ENCODE measurements at regions not wholly inside any gene's neighbourhood (a gene's known extent, or its start where the extent isn't known, plus 50 kb on each side); places are given as distances from the start of the nearest gene placed in this dataset.

DNA sequence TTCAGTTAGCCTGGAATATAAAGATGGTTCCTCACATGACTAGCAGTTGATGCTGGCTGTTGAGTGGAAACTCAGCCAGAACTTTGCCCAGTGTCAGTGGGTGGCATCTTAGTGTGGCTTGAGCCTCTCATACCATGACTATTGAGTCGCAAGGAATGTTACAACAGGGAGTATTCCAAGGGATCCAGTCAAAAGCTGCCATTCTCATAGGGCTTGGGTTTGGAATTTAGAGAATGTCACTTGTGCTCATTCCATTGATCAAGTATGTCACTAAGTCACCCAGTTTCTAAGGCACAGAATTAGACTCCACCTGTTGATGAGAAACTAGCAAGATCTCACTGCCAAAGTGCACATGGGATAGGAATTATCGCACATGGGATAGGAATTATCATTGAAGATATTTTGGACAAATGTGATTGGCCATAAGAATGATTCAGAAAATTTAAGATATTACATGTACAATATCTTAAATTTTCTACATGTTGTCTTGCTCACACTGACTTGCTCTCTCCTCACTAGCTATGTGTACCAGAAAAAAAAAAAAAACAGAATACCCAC, 1290.7 kb upstream of the ADGRL2 start:
- ChIA-PET POLR2A (no interaction called here), CTCF (no interaction called here)
- Histone ChIP-seq H3K36me3 (ENCODE audit: control insufficient read depth, insufficient read depth, low read length) (no peaks in the 10 kb centered on the region), H3K9me3 (ENCODE audit: control insufficient read depth, insufficient read depth, low read depth, low read length) (no peaks in the 10 kb centered on the region), H3K27ac (ENCODE audit: low read length) (no peak overlapping the region), H3K27me3 (ENCODE audit: control insufficient read depth, insufficient read depth, low read length) (no peaks in the 10 kb centered on the region), H3K4me3 (ENCODE audit: low read depth in 2 of 2, low read length in 2 of 2) (no peak overlapping the region), H3K4me1 (ENCODE audit: control insufficient read depth, insufficient read depth, low read length) (no peaks in the 10 kb centered on the region)
- in situ Hi-C loops (cut with HindIII; ENCODE audit: low pct_unique_long_range_greater_than_20kb, low sequenced_read_pairs) = no loop called here
- DNase-seq (ENCODE audit: low read depth, low spot score) = no peak
- intact Hi-C loops (cut with micrococcal nuclease; ENCODE audit: unreplicated experiment) = no loop called here
- BruUV-seq (replicated peaks) = no TSS peak
- TF ChIP-seq TCF7L2 (IDR thresholded peaks at IDR 0.05; ENCODE audit: low read depth, low read length) = no peak
- no peak for TF ChIP-seq SIN3A (IDR thresholded peaks at IDR 0.05; ENCODE audit: borderline replicate concordance, insufficient read depth, low read depth, low read length)
- TF ChIP-seq, protein P1, sequence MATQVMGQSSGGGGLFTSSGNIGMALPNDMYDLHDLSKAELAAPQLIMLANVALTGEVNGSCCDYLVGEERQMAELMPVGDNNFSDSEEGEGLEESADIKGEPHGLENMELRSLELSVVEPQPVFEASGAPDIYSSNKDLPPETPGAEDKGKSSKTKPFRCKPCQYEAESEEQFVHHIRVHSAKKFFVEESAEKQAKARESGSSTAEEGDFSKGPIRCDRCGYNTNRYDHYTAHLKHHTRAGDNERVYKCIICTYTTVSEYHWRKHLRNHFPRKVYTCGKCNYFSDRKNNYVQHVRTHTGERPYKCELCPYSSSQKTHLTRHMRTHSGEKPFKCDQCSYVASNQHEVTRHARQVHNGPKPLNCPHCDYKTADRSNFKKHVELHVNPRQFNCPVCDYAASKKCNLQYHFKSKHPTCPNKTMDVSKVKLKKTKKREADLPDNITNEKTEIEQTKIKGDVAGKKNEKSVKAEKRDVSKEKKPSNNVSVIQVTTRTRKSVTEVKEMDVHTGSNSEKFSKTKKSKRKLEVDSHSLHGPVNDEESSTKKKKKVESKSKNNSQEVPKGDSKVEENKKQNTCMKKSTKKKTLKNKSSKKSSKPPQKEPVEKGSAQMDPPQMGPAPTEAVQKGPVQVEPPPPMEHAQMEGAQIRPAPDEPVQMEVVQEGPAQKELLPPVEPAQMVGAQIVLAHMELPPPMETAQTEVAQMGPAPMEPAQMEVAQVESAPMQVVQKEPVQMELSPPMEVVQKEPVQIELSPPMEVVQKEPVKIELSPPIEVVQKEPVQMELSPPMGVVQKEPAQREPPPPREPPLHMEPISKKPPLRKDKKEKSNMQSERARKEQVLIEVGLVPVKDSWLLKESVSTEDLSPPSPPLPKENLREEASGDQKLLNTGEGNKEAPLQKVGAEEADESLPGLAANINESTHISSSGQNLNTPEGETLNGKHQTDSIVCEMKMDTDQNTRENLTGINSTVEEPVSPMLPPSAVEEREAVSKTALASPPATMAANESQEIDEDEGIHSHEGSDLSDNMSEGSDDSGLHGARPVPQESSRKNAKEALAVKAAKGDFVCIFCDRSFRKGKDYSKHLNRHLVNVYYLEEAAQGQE (IDR thresholded peaks at IDR 0.05; ENCODE audit: insufficient read depth in 1 of 2, low read depth in 2 of 2, low read length in 1 of 2) = no peak
- TF ChIP-seq POLR2AphosphoS5 (IDR thresholded peaks at IDR 0.05; ENCODE audit: low read depth, low read length) = no peak
- TF ChIP-seq CTCF (IDR thresholded peaks at IDR 0.05) = no peak
- no peak for ATAC-seq

- Histone ChIP-seq H3K9me3 (ENCODE audit: control insufficient read depth, insufficient read depth, low read depth, low read length) (no peaks in the 10 kb centered on the region), H3K27ac (ENCODE audit: low read length) (no peak overlapping the region), H3K27me3 (ENCODE audit: control insufficient read depth, insufficient read depth, low read length) (no peaks in the 10 kb centered on the region), H3K4me3 (ENCODE audit: low read depth in 2 of 2, low read length in 2 of 2) (no peak overlapping the region), H3K36me3 (ENCODE audit: control insufficient read depth, insufficient read depth, low read length) (no peaks in the 10 kb centered on the region), H3K4me1 (ENCODE audit: control insufficient read depth, insufficient read depth, low read length) (no peaks in the 10 kb centered on the region)
- ATAC-seq (no peak), DNase-seq (ENCODE audit: low read depth, low spot score) (no peak)
- TF ChIP-seq CTCF (IDR thresholded peaks at IDR 0.05) (no peak), TCF7L2 (IDR thresholded peaks at IDR 0.05; ENCODE audit: low read depth, low read length) (no peak)
- TF ChIP-seq, protein P1 (IDR thresholded peaks at IDR 0.05; ENCODE audit: insufficient read depth in 1 of 2, low read depth in 2 of 2, low read length in 1 of 2) = no peak
- ChIA-PET POLR2A (no interaction called here), CTCF (no interaction called here)
- in situ Hi-C loops (cut with HindIII; ENCODE audit: low pct_unique_long_range_greater_than_20kb, low sequenced_read_pairs) = no loop called here
- intact Hi-C loops (cut with micrococcal nuclease; ENCODE audit: unreplicated experiment) = no loop called here
- BruUV-seq (replicated peaks) = no TSS peak
Observed at GRCh38 chr1:80506216-80506615, 1294.5 kb upstream of the ADGRL2 start.

Data from Panc1 (cell line).